IMR-90 (cell line): ENCODE measurements at regions not wholly inside any gene's neighbourhood (a gene's known extent, or its start where the extent isn't known, plus 50 kb on each side); places are given as distances from the start of the nearest gene placed in this dataset.

Source experiments
- ATAC-seq: fragments of 200-7000 bp; cut with Tn5 transposase; 2 replicates; pipeline ENCODE4 v1.9.1; 2020; ENCODE audit warnings: low read depth, mild to moderate bottlenecking, moderate library complexity
- BruUV-seq: library from RNA; stranded (reverse); fragments of 400-500 nt; replicated peaks from 2 replicates; lab custom pipeline; 2021; lab: Mats Ljungman, UMichigan
- CTCF ChIA-PET: fragments of 300-600 bp; formaldehyde crosslinking; extraction: SDS; loops from one replicate; lab custom pipeline; 2021; ENCODE audit warnings: antibody characterized with exemption; lab: Yijun Ruan, JAX
- POLR2A ChIA-PET: fragments of 300-600 bp; sonication (Branson Sonifier 250); formaldehyde crosslinking; loops from one replicate; lab custom pipeline; 2022; ENCODE audit warnings: antibody characterized with exemption; ENCODE audit not compliant: unreplicated experiment; lab: Charles Lee
- DNase-seq: peaks from one replicate; pipeline ENCODE4 v3.0.0; 2013
- H2AFZ ChIP-seq: replicated peaks from 2 replicates; pipeline ENCODE3; 2013; ENCODE audit warnings: low read length, mild to moderate bottlenecking; ENCODE audit not compliant: poor library complexity
- H2AK5ac ChIP-seq: 2 replicates; pipeline ENCODE4 v1.6.1; 2013; ENCODE audit warnings: low read depth, low read length, inconsistent platforms
- H2AK9ac ChIP-seq: replicated peaks from 2 replicates; pipeline ENCODE3; 2013; ENCODE audit warnings: mild to moderate bottlenecking, low read depth, low read length, moderate library complexity; ENCODE audit not compliant: poor library complexity
- H2BK120ac ChIP-seq: 2 replicates; pipeline ENCODE4 v1.6.1; 2013; ENCODE audit warnings: low read depth, low read length, inconsistent platforms
- H2BK15ac ChIP-seq: 3 replicates; pipeline ENCODE4 v1.6.1; 2013; ENCODE audit warnings: low read depth, low read length, inconsistent platforms
- H2BK20ac ChIP-seq: 2 replicates; pipeline ENCODE4 v1.6.1; 2013; ENCODE audit warnings: low read depth, mild to moderate bottlenecking, inconsistent platforms, low read length, moderate library complexity
- H2BK5ac ChIP-seq: 2 replicates; pipeline ENCODE4 v1.6.1; 2013; ENCODE audit warnings: mild to moderate bottlenecking, low read depth, low read length, inconsistent platforms; ENCODE audit not compliant: poor library complexity, severe bottlenecking
- H3K14ac ChIP-seq: replicated peaks from 2 replicates; pipeline ENCODE4 v1.6.1; 2013; ENCODE audit warnings: low read depth, low read length, inconsistent platforms
- H3K18ac ChIP-seq: 2 replicates; pipeline ENCODE4 v1.6.1; 2013; ENCODE audit warnings: low read depth, low read length, control low read depth
- H3K23ac ChIP-seq: 2 replicates; pipeline ENCODE4 v1.6.1; 2013; ENCODE audit warnings: low read depth, low read length, inconsistent platforms
- H3K27ac ChIP-seq: 2 replicates; pipeline ENCODE4 v1.5.1; 2013; ENCODE audit warnings: mild to moderate bottlenecking, control low read depth, low read length; ENCODE audit not compliant: insufficient read depth
- H3K27me3 ChIP-seq: 2 replicates; pipeline ENCODE4 v1.6.1; 2013; ENCODE audit warnings: low read length; ENCODE audit not compliant: control insufficient read depth, insufficient read depth
- H3K36me3 ChIP-seq: 2 replicates; pipeline ENCODE4 v1.6.1; 2013; ENCODE audit warnings: low read length, mixed read lengths; ENCODE audit not compliant: control insufficient read depth, insufficient read depth
- H3K4ac ChIP-seq: 2 replicates; pipeline ENCODE4 v1.6.1; 2013; ENCODE audit warnings: low read depth, low read length, inconsistent platforms
- H3K4me1 ChIP-seq: 2 replicates; pipeline ENCODE4 v1.6.1; 2013; ENCODE audit warnings: low read length, mixed read lengths; ENCODE audit not compliant: control insufficient read depth, insufficient read depth
- H3K4me2 ChIP-seq: 2 replicates; pipeline ENCODE4 v1.6.1; 2013; ENCODE audit warnings: low read depth, mild to moderate bottlenecking, control low read depth, low read length, moderate library complexity
- H3K4me3 ChIP-seq: 2 replicates; pipeline ENCODE4 v1.5.1; 2013; ENCODE audit warnings: low read depth, mild to moderate bottlenecking, control low read depth, low read length, moderate library complexity; ENCODE audit not compliant: insufficient read depth
- H3K56ac ChIP-seq: 2 replicates; pipeline ENCODE4 v1.6.1; 2013; ENCODE audit warnings: low read length, inconsistent platforms; ENCODE audit not compliant: insufficient read depth; ENCODE audit errors: extremely low read depth
- H3K79me1 ChIP-seq, 2 experiments: 2 replicates each; pipeline ENCODE4 v1.6.1; 2013; ENCODE audit warnings: low read length in 2 of 2, inconsistent platforms in 1 of 2, low read depth in 1 of 2
- H3K9ac ChIP-seq: 2 replicates; pipeline ENCODE4 v1.6.1; 2013; ENCODE audit warnings: low read depth, low read length, control low read depth
- H3K9me1 ChIP-seq: 2 replicates; pipeline ENCODE4 v1.6.1; 2013; ENCODE audit warnings: low read length, inconsistent platforms; ENCODE audit not compliant: insufficient read depth
- H3K9me3 ChIP-seq: 2 replicates; pipeline ENCODE4 v1.6.1; 2013; ENCODE audit warnings: low read length; ENCODE audit not compliant: control insufficient read depth, insufficient read depth
- H4K20me1 ChIP-seq: 2 replicates; pipeline ENCODE4 v1.6.1; 2013; ENCODE audit warnings: low read length, inconsistent platforms; ENCODE audit not compliant: insufficient read depth
- H4K5ac ChIP-seq: 2 replicates; pipeline ENCODE4 v1.6.1; 2013; ENCODE audit warnings: mild to moderate bottlenecking, low read depth, low read length, control low read depth
- H4K8ac ChIP-seq, 2 experiments: 2 replicates each; pipeline ENCODE4 v1.6.1; 2013; ENCODE audit warnings: low read depth in 2 of 2, low read length in 2 of 2, control low read depth in 1 of 2, inconsistent platforms in 1 of 2
- H4K91ac ChIP-seq: 2 replicates; pipeline ENCODE4 v1.6.1; 2013; ENCODE audit warnings: low read depth, low read length, inconsistent platforms; ENCODE audit not compliant: insufficient read depth
- CEBPB ChIP-seq: IDR thresholded peaks from 2 replicates; pipeline ENCODE4 v1.6.1; 2012; ENCODE audit warnings: low read depth, low read length, improper control_type of control experiment
- CHD1 ChIP-seq: IDR thresholded peaks from 2 replicates; pipeline ENCODE4 v1.6.1; 2012; ENCODE audit warnings: low read depth, low read length, improper control_type of control experiment
- MAZ ChIP-seq: IDR thresholded peaks from 2 replicates; pipeline ENCODE4 v1.6.1; 2012; ENCODE audit warnings: low read depth, mild to moderate bottlenecking, low read length, improper control_type of control experiment, moderate library complexity, borderline replicate concordance
- NFE2L2 ChIP-seq: fragments of 150-350 bp; IDR thresholded peaks from 2 replicates; pipeline ENCODE4 v1.6.1; 2016; ENCODE audit warnings: low read depth, mild to moderate bottlenecking, low read length
- POLR2A ChIP-seq: IDR thresholded peaks from 2 replicates; pipeline ENCODE4 v1.6.1; 2012; ENCODE audit warnings: mild to moderate bottlenecking, low read depth, low read length
- RAD21 ChIP-seq: IDR thresholded peaks from 2 replicates; pipeline ENCODE4 v1.6.1; 2012; ENCODE audit warnings: low read length, improper control_type of control experiment
- RCOR1 ChIP-seq: IDR thresholded peaks from 2 replicates; pipeline ENCODE4 v1.6.1; 2012; ENCODE audit warnings: mild to moderate bottlenecking, low read length, improper control_type of control experiment; ENCODE audit not compliant: insufficient replicate concordance
- RFX5 ChIP-seq: IDR thresholded peaks from 2 replicates; pipeline ENCODE4 v1.8.0; 2012; ENCODE audit warnings: low read depth, mild to moderate bottlenecking, low read length, moderate library complexity
- SMC3 ChIP-seq: fragments of 150-350 bp; IDR thresholded peaks from 2 replicates; pipeline ENCODE4 v1.6.1; 2016; ENCODE audit warnings: low read depth, mild to moderate bottlenecking, antibody characterized with exemption, low read length, moderate library complexity
- USF2 ChIP-seq: fragments of 150-350 bp; IDR thresholded peaks from 2 replicates; pipeline ENCODE4 v1.6.1; 2017; ENCODE audit warnings: mild to moderate bottlenecking, antibody characterized with exemption, low read length, low read depth
- WGBS, 2 experiments: methylation state at CpG; one replicate each; pipeline versions ENCODE4 v1.1.5 to v1.1.7; 2013; ENCODE audit warnings: missing lambda C conversion rate in 2 of 2; ENCODE audit not compliant: insufficient read length in 1 of 2; ENCODE audit errors: extremely low coverage in 2 of 2; 5-methylcytosine and 5-hydroxymethylcytosine counted together
- dilution Hi-C: fragments of 300-500 bp; cut with HindIII; formaldehyde crosslinking; loops from one replicate; pipeline ENCODE4 v1.14.3; 2018; ENCODE audit warnings: low sequenced_read_pairs; ENCODE audit not compliant: unreplicated experiment
- in situ Hi-C: fragments of 300-500 bp; cut with MboI; formaldehyde crosslinking; loops from 3 replicates; pipeline ENCODE4 v1.14.3; 2019; ENCODE audit warnings: low sequenced_read_pairs, inconsistent platforms, mixed read lengths
- intact Hi-C: fragments of 100-400 bp; cut with micrococcal nuclease; formaldehyde crosslinking; loops from 2 replicates; pipeline ENCODE4 v1.10.0; 2022

DNA sequence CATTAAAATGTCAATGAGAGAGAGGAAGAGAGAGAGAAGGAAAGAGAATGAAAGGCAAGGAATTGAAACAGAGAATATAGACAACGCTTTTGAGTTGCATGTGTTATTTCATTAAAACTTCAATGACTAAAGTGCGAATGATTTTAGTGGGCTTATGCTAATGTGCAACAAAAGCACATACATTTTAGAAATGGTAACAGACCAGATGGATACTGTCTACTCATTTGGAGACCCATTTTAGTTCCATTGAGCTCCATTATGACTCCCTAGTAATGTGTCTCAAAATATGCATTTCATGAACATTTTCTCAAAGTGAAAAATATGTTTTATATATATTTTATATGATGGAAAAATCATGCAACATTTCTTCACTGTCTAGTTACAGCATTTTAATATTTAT lies 622.2 kb upstream of the GCFC2 start:
- Histone ChIP-seq H3K36me3 (no peaks in the 10 kb centered on the region), H3K23ac (no peak overlapping the region), H3K27ac (no peak overlapping the region), H2AK5ac (no peak overlapping the region), H3K9me1 (no peaks in the 10 kb centered on the region), H3K4me2 (no peak overlapping the region), H2AFZ (no peak overlapping the region), H3K14ac (no peak overlapping the region), H3K4me3 (no peak overlapping the region), H2BK20ac (no peak overlapping the region), H3K9me3 (no peaks in the 10 kb centered on the region; the same call in 1 of the 2 replicates), H3K4ac (no peak overlapping the region), H3K27me3 (no peaks in the 10 kb centered on the region), H4K8ac (no peak overlapping the region), H2AK9ac (no peak overlapping the region), H2BK120ac (no peak overlapping the region), H4K91ac (no peak overlapping the region), H2BK5ac (no peak overlapping the region), H3K79me1 (no peaks in the 10 kb centered on the region), H3K56ac (no peak overlapping the region), H3K18ac (no peak overlapping the region), H2BK15ac (no peak overlapping the region), H4K20me1 (no peaks in the 10 kb centered on the region), H3K9ac (no peak overlapping the region), H3K4me1 (no peaks in the 10 kb centered on the region), H4K5ac (no peak overlapping the region)
- no TSS peak for BruUV-seq
- DNase-seq (no peak), ATAC-seq (no peak)
- CTCF ChIA-PET: interaction anchor here (0.6 kb wide), 1 partner anchor 54 kb away, joined by 3 read pairs; no protein-coding TSS in a partner anchor
- dilution Hi-C loops: no loop called here
- no CpG with 5 or more reads among the region's 2 CpGs for WGBS, 2 experiments
- in situ Hi-C loops: no loop called here
- intact Hi-C loops: no loop called here
- POLR2A ChIA-PET: no interaction called here
- TF ChIP-seq RAD21: no peak
- no peak for TF ChIP-seq MAZ
- TF ChIP-seq CHD1: no peak
- TF ChIP-seq RFX5: no peak
- TF ChIP-seq USF2: no peak
- no peak for TF ChIP-seq POLR2A
- no peak for TF ChIP-seq NFE2L2
- no peak for TF ChIP-seq RCOR1
- no peak for TF ChIP-seq SMC3
- no peak for TF ChIP-seq CEBPB
